DND-41 (cell line): ENCODE measurements at regions not wholly inside any gene's neighbourhood (a gene's known extent, or its start where the extent isn't known, plus 50 kb on each side); places are given as distances from the start of the nearest gene placed in this dataset.

ENCODE experiments used
- ATAC-seq: fragments of 200-7000 bp; cut with Tn5 transposase; 3 replicates; pipeline ENCODE4 v1.9.1; 2021; ENCODE audit warnings: low read depth; ENCODE audit not compliant: insufficient read depth
- DNase-seq: peaks from one replicate; pipeline ENCODE4 v3.0.0-alpha.2; 2020
- H2AFZ ChIP-seq: 2 replicates; pipeline ENCODE4 v1.6.0; 2012; ENCODE audit warnings: low read depth, low read length
- H3K27ac ChIP-seq: 2 replicates; pipeline ENCODE4 v1.5.1; 2012; ENCODE audit warnings: low read length, inconsistent platforms
- H3K27me3 ChIP-seq: fragments of 200-600 bp; sonication (generic); 2 replicates; pipeline ENCODE4 v1.6.0; 2012; ENCODE audit warnings: low read length, mild to moderate bottlenecking, inconsistent platforms; ENCODE audit not compliant: insufficient read depth, poor library complexity
- H3K36me3 ChIP-seq: 2 replicates; pipeline ENCODE4 v1.5.1; 2012; ENCODE audit warnings: low read length, inconsistent platforms; ENCODE audit not compliant: insufficient read depth
- H3K4me1 ChIP-seq: 2 replicates; pipeline ENCODE4 v1.5.1; 2012; ENCODE audit warnings: mild to moderate bottlenecking, low read length; ENCODE audit not compliant: insufficient read depth
- H3K4me2 ChIP-seq: 2 replicates; pipeline ENCODE4 v1.6.0; 2012; ENCODE audit warnings: mild to moderate bottlenecking, moderate library complexity, low read length, inconsistent platforms; ENCODE audit not compliant: insufficient read depth
- H3K4me3 ChIP-seq, 2 experiments: fragments of 200-600 bp in 1 of 2; shearing (Covaris generic) in 1 of 2; 2 replicates each; pipeline ENCODE4 v1.5.1; 2012 to 2016; ENCODE audit warnings: inconsistent platforms in 2 of 2, low read length in 2 of 2, mild to moderate bottlenecking in 2 of 2, low read depth in 1 of 2, moderate library complexity in 1 of 2
- H3K79me2 ChIP-seq: 2 replicates; pipeline ENCODE4 v1.6.0; 2012; ENCODE audit warnings: low read length, inconsistent platforms; ENCODE audit not compliant: insufficient read depth
- H3K9ac ChIP-seq: 2 replicates; pipeline ENCODE4 v1.6.0; 2012; ENCODE audit warnings: low read depth, mild to moderate bottlenecking, inconsistent platforms, low read length, moderate library complexity
- H3K9me3 ChIP-seq: 2 replicates; pipeline ENCODE4 v1.5.1; 2012; ENCODE audit warnings: low read length, moderate library complexity, mild to moderate bottlenecking, inconsistent platforms; ENCODE audit not compliant: insufficient read depth, severe bottlenecking
- H4K20me1 ChIP-seq: 2 replicates; pipeline ENCODE4 v1.6.0; 2012; ENCODE audit warnings: low read length; ENCODE audit not compliant: insufficient read depth
- CTCF ChIP-seq: IDR thresholded peaks from 2 replicates; pipeline ENCODE4 v1.5.1; 2012; ENCODE audit warnings: borderline replicate concordance, low read length, moderate library complexity, mild to moderate bottlenecking; ENCODE audit not compliant: poor library complexity, severe bottlenecking; ENCODE audit errors: extremely low read depth
- EZH2 ChIP-seq: IDR thresholded peaks from 3 replicates; pipeline ENCODE4 v1.6.1; 2012; ENCODE audit warnings: borderline replicate concordance, low read depth, mild to moderate bottlenecking, moderate library complexity, low read length, inconsistent platforms; ENCODE audit not compliant: severe bottlenecking

GRCh38 chr15:67899596-67900283 lies 59.9 kb upstream of the RNU6-1 start:
- H3K79me2 ChIP-seq, result no peaks in the 10 kb centered on the region
- no peak overlapping the region for H3K9ac ChIP-seq
- no peak overlapping the region for H3K4me2 ChIP-seq
- no peak for TF ChIP-seq EZH2
- TF ChIP-seq CTCF, result no peak
- ATAC-seq (no peak), DNase-seq (no peak)
- no peak overlapping the region for H2AFZ ChIP-seq
- no peaks in the 10 kb centered on the region for H3K27me3 ChIP-seq
- no peaks in the 10 kb centered on the region for H3K9me3 ChIP-seq
- no peak overlapping the region for H3K4me3 ChIP-seq
- H3K4me1 ChIP-seq, result no peaks in the 10 kb centered on the region
- no peak overlapping the region for H3K27ac ChIP-seq
- H4K20me1 ChIP-seq, result no peaks in the 10 kb centered on the region
- no peaks in the 10 kb centered on the region for H3K36me3 ChIP-seq

GRCh38 chr15:67900621-67901147 lies 60.8 kb upstream of the RNU6-1 start:
- no peak overlapping the region for H3K9ac ChIP-seq
- no peaks in the 10 kb centered on the region for H3K9me3 ChIP-seq
- no peak overlapping the region for H3K4me2 ChIP-seq
- H3K27ac ChIP-seq, result no peak overlapping the region
- no peak overlapping the region for H3K4me3 ChIP-seq
- DNase-seq (no peak), ATAC-seq (no peak)
- no peaks in the 10 kb centered on the region for H3K27me3 ChIP-seq
- H4K20me1 ChIP-seq, result no peaks in the 10 kb centered on the region
- H3K4me1 ChIP-seq, result no peaks in the 10 kb centered on the region
- H3K36me3 ChIP-seq, result no peaks in the 10 kb centered on the region
- TF ChIP-seq CTCF (no peak), EZH2 (no peak)
- H2AFZ ChIP-seq, result no peak overlapping the region
- H3K79me2 ChIP-seq, result no peaks in the 10 kb centered on the region

- H3K9ac ChIP-seq, result no peak overlapping the region
- no peak overlapping the region for H3K4me3 ChIP-seq
- DNase-seq (no peak), ATAC-seq (no peak)
- H2AFZ ChIP-seq, result no peak overlapping the region
- H3K79me2 ChIP-seq, result no peaks in the 10 kb centered on the region
- no peak overlapping the region for H3K4me2 ChIP-seq
- no peaks in the 10 kb centered on the region for H3K36me3 ChIP-seq
- H3K9me3 ChIP-seq, result no peaks in the 10 kb centered on the region
- no peaks in the 10 kb centered on the region for H4K20me1 ChIP-seq
- no peaks in the 10 kb centered on the region for H3K4me1 ChIP-seq
- H3K27ac ChIP-seq, result no peak overlapping the region
- TF ChIP-seq CTCF (no peak), EZH2 (no peak)
- no peaks in the 10 kb centered on the region for H3K27me3 ChIP-seq
Measured at GRCh38 chr15:67901922-67902321, 62.1 kb upstream of the RNU6-1 start.
